ENCODE measurements at regions not wholly inside any gene's neighbourhood (a gene's known extent, or its start where the extent isn't known, plus 50 kb on each side); places are given as distances from the start of the nearest gene placed in this dataset.
A peak's percentile ranks its signal among the peaks of the same experiment; 100 is the strongest.
"Not testable (repeated sequence)": the region's sequence is repeated elsewhere in the genome, so short reads cannot be mapped to it uniquely, and the experiment has no call there.

DNA sequence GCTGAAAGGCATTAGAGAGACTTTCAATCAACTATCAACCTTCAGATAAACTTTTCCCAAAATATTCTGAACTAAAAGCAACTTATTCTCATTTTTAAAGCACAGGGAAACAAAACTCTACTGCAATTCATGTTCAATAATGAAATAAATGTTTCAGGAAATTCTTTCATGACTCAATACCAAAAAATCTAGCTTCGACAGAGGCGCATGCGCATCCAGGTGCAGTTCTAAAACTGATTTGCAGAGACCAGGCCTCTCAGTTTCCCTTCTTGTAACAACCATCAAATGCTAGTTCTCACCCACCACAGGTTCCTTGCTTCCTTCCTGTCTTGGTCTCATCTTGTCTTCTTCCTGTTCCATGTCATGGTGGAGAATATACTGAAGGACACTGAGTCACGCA, 55.3 kb upstream of the NRBF2 start:
- no peak for DNase-seq

DNA sequence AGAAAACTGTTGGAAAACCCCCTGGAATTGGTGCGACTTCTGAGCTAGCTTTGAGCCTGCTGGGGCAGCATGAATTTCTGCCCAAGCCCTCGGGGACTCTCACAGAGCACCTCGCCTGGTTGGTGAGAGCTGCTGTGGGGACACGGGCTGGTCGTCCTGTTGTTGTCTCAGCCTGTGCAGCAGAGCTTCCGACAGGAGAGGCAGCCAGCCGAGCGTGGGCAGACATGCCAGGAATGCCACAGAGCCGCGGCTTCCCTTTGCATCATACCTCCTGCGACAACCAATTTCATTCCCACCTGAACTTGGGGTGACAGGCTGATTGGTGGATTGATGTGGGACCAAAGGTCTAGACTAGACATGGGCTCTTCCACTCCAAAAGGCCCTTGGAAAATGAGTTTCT, 60.2 kb upstream of the NRBF2 start:
- DNase-seq: no peak

DNA sequence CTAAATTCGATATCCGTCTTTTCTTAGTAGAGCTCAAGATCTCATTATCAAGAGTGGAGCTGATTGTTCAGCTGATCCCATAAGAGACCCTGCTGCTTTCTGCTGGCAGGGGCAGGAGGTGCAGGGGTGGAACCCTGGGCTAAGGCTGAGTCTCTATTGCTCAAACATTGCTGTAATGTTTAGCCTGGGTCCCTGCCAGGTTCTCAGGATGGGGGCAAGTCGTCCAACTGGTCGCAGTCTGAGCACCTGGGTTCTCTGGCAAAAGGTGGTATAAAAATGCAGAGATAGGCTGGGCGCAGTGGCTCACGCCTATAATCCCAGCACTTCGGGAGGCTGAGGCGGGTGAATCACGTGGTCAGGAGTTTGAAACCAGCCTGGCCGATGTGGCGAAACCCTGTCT, 62.0 kb upstream of the NRBF2 start:
- no peak for DNase-seq

DNA sequence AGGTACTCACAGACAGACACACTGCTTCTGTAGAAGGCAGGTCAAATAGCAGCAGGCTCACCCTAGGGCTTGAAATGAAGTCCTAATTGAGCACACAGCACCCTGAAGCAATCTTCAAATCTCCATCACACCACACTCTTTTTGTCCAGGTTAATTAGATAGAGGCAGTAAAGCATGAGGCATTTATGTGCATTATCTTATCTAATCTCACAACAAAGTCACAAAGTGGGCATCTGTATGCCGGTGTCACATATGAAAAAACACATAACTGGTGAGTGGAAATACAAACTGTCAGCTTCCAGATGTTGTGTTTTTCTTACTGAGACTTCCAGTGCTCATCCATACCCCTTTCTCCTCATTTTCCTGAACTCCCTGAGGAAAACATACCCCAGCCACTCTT, 63.8 kb upstream of the NRBF2 start:
- DNase-seq: no peak

DNA sequence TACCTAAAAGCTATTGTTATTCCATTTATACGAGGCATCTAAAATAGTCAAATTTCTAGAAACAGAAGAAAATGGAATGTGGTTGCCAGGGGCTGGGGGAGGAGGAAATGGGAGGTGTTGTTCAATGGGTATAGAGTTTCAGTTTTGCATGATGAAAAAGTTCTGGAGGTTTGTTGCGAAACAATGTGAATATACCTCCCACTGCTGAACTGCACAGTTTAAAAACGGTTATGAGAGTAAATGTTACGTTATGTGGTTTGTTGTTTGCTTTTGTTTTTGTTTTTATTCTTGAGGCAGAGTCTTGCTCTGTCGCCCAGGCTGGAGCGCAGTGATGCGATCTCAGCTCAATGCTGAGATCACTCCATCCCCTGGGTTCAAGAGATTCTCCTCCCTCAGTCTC, 64.9 kb upstream of the NRBF2 start:
- DNase-seq: peak in 1 of 2 experiments; percentile 10

DNA sequence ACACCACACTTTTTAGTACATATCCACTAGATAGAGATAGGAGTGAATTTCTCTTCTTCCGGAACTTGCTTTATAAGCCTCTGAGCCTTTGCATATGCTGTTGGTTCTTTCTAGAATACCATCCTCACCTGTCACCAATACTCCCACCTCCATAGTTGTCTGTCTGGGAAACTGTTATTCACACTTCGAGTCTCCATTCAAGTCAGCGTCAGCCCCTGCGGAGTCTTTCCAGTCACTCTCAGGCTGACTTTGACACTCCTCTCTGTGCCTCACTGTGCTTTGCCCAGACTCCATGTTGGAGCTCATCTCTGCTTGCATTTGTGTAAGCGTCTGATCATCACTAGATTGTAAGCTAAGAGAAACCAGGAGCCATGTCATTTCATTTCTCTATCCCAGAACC, 66.5 kb upstream of the NRBF2 start:
- no peak for DNase-seq

DNA sequence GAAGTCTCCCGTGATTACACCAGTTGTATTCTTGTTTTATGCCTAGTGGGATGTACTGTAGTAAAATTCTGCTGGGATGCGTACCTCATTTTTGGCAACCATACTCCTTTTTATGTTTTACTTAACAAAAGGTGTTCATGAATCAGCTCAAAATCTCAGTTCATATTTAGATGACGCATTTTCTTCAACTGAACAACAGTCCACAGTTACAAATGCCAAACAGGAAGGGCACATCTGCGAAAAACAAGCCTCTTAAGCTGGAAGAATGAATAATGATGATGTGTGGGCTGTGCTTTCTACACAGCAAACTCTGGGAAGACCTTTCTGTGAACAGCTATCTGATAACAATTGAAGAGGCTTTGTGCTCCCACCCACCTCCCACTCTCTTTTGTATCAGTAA, 68.4 kb upstream of the NRBF2 start:
- no peak for DNase-seq

DNA sequence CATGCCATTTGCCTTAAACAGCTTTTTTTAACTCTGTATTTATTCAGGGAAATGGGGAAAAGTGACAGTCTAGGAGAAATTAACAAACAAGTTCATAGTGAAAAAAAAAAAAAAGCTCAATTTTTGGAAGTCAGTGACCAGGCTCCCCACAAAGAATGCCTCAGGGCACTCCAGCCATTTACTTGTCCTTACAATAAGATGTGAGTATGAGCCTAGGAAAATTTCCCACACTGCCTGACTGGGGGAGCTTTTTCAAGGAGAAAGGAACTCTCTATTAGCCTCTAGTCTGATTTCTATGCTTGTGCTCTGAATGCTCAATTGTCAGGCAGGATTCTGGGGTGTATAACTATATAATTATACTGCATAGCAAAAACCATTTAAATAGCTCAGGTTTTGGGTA, 74.9 kb upstream of the NRBF2 start:
- DNase-seq: no peak

DNA sequence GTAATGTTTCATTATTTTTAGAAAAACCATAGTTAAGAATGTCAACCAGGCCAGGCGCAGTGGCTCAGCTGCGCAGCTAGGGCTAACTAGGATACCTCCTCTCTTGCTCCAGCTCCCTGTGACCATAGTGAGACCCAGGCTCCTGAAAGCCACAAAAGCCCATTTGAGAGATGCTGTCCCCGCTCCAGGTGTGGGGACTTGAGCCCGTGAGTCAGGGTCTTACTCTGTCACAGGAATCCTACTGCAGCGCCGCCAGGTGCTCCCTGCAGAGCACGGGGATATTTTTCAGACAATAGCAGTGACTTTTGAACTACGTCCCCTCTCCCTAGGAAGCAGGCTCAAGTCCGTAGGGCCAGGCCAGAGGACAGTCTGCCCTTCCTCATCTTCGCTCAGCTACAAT, 75.6 kb upstream of the NRBF2 start:
- no peak for DNase-seq

DNA sequence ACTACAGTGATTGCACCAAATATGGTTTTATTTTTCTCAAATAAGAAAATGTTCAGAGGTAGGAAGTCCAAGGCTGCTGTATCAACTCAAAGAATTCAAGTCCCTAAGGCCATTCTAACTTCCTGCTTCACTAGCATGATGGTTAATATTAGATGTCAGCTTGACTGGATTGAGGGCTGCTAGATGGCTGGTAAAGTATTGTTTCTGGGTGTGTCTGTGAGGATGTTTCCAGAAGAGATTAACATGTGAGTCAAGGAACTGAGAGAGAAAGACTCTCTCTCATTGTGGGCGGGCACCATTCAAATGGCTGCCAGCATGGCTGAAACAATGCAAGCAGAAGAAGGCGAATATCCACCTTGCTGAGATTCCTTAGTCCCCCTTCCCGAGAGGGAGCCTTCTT, 77.4 kb upstream of the NRBF2 start:
- no peak for DNase-seq

DNA sequence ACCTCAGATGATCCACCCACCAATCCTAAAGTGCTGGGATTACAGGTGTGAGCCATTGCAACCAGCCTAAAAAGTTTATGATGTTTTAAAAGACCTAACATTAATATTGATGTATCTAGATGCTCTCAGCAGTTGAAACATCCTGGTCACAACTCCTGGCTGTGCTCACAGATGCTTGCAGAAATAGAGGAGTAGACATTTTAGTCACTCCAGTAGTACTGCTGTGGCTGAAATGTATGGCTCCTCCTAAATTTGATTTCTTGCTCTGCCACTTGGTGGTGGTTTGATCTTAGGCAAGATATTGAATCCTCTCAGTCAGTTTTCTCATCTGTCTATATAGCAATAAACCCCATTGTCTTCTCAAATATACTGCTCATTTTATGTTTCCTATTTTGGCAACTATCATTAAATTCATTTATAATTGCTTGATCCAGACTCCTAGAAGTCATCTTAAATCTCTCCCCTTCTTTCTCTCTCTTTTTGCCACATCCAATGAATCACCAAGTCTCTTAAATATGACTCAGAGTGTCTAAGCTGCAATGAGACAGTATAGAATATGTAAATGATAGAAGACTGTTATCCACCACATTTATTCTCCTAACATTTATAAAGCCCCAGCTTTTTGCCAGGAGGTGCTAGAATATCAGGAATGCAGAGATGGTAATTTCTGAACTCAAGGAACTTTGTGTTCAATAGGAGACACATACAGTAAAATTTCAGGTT, 78.1 kb upstream of the NRBF2 start:
- DNase-seq: no peak

DNA sequence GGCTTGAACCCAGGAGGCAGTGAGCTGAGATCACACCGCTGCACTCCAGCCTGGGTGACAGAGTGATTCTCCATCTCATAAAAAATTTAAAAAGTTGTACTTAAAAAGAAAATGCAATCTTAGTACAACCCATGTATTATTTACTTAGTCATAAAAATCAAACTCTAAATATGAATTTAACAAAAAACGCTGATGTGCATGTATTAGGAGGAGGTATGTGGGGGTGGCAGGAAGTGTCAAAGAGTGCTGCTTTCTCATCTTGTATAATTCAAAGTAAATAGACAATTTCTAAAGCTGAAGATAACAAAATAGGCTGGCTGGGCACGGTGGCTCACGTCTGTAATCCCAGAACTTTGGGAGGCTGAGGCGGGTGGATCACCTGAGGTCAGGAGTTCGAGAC, 81.0 kb upstream of the NRBF2 start:
- no peak for DNase-seq

DNA sequence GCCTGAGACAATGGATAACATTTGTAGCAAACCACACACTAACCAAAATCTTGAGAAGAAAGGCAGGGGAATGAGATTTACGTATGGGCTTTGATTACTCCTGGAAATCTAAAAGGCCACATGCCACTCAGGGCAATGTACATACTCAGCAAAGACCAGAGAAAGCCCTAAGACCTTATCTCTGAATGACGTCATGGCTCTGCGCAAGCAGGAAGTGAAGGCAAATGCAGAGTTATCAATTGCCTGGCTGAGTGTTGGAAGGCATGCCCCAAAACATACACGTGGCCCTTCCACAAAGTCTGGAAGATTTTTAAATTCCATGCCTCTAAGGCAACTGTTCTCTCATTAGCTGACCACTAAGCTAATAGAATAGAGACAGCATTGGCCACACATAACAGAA, 90.9 kb upstream of the NRBF2 start:
- DNase-seq: no peak

DNA sequence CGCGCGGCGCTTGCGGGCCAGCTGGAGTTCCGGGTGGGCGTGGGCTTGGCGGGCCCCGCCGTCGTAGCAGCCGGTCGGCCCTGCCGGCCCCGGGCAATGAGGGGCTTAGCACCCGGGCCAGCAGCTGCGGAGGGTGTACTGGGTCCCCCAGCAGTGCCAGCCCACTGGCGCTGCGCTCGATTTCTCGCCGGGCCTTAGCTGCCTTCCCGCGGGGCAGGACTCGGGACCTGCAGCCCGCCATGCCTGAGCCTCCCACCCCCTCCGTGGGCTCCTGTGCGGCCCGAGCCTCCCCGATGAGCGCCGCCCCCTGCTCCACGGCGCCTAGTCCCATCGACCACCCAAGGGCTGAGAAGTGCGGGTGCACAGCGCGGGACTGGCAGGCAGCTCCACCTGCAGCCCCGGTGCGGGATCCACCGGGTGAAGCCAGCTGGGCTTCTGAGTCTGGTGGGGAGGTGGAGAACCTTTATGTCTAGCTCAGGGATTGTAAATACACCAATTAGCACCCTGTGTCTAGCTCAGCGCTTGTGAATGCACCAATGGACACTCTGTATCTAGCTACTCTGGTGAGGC, 99.4 kb upstream of the NRBF2 start:
- not testable (repeated sequence) for DNase-seq

DNA sequence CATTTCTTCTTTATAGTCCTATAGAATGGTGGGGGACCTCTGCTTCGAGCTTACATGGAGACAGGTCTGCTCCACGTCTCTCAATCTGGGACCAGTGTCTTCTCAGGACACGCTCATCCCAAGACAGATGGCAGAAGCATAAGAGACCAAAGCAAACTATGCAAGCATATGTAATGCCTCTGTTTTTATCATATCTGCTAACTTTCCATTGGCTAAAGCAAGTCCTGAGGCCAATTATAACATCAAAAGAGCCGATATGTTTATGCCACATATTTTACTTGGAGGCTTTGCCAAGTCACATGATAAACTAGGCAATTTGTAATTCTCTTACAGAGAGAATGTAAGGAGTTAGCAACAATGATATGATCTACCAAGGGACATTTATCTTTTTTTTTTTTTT, 102.6 kb upstream of the NRBF2 start:
- DNase-seq: no peak

DNA sequence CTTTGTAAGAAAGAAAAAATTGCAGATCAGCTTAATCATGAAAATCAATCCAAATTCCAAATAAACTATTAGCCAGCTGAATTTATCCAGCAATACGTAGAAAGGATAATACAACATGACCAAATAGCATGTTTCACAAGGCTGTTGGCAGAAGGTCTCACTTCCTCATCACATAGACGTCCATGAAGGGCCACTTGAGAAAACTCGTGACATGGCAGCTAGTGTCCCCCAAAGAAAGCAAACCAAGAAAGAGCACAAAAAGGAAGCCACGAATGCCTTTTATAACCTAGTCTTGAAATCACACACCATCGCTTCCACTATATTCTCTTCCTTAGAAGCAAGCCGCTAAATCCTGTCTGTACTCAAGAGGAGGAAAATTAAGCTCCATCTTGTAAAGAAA, 105.6 kb upstream of the NRBF2 start:
- DNase-seq: no peak

DNA sequence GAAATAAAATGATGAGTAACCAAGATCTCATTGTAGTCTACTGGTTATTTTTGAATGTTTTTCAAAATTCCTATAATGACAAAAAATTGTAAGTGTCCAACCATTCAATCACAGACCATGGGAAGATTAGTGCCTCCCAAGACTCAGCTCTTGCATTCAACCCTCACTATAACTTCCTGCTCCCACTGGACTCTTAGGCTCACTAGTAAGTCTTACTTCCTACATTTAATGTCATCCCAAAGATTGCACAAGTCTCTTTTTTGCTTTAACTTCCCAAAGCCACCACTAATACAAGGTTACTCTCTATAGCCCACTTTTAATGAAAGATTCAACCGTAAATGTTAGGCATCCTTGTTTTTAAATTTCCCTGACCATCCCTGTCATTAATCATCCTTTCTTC, 111.9 kb upstream of the NRBF2 start:
- no peak for DNase-seq

DNA sequence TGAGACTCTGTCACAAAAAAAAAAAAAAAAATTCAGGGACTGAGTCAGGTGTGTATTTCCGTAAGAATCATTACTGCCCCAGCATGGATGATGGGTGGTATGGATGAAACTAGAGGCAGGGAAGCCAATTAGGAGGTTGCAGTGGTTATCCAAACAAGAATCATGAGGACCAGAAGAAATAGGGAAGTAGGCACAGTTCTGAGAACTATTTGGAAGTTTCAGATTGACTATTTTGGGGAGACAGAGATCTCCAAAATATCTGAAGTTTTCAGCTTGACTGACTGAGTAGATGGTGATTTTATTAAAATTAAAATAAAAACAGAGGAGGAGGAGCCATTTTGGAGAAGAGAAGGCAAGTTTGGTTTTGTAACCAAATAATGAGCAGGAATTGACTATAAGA, 119.4 kb upstream of the NRBF2 start:
- no peak for DNase-seq

DNA sequence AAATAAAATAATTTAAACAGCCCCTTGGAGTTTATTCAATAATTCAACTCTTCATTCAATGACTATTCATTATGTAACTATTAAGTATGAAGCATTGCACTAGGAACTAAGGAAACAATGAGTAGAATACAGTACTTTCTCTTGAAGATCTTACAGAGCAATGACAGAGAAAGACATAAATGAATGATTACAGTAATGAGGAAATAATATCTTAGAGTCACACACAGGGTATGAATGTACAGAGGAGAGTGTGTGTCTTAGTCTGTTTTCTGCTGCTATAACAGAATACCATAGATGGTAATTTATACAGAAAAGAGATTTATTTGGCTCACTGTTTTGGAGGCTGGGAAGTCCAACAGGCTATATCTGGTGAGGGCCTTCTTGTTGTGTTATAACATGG, 120.5 kb upstream of the NRBF2 start:
- DNase-seq: no peak

DNA sequence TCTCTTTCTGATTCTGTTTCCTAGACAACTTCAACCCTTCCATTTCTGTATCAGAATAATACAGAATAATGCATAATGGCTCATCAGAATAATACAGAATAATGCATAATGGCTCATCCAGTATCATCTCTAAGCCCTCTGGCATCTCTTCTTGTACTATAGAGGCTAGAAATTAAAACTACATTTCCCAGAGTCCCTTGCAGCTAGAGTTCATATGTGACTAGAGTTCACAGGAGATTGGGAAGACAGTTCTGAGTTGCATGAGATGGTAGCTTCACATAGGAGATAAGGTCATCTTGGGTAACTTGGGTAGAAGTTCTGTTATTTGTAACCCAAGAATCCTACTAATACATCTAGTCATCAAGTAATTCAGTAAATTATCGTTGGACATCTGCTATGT, 122.9 kb upstream of the NRBF2 start:
- DNase-seq: no peak

DNA sequence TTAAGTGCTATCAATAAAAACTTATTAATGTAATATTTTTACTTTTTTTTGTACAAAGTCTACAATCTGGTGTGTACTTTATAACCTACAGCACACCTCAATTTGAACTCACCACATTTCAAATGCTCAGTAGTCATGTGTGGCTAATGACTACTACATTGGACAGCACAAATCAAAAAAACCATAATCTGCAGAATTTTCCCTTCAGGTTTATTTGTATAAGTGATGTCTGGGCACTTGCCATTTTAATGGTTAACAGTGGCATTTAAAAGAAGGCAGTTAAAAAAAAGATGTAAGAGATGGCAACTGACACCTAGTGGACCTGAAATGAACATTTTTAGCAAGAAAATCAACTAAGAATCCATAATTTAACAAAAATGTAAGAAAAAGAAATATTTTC, 124.6 kb upstream of the NRBF2 start:
- DNase-seq: no peak

DNA sequence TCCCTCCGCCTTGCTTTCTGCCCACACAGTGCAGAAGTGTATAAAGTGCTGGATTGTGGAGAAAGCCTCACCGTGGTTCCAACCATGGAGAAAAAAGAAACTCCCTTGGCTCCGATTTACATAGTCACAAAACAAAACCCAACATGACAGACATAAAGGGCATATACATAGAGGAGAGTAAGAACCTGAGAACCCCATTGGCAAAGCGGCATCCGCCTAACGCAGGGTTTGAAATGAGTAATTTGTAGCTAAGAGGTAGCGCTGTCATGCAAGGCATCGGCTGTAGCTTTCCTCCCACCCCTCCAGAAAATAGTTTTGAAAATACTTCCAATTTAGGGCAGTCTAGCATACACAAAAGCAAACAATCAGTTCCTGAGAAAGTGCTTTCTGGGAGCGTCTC, 126.0 kb upstream of the NRBF2 start:
- DNase-seq: peak; percentile 15 to 23

DNA sequence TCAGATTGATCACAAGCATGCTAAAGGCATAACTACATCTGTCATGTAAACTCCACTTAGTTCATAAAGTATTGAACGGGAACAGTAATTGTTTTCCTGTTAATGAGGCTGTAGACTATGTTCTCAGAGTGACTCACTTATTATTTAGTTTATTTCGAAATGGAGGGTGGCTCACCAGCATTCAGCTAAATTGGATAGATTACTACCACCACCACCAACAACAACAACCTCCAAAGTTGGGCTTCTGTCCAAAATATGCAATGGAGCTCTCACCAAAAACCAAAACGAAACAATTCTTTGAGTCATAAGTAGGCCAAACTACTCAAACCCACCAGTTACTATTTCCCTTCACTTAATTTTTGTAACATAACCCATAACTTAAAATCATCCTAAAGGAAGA, 127.9 kb upstream of the NRBF2 start:
- DNase-seq: no peak

DNA sequence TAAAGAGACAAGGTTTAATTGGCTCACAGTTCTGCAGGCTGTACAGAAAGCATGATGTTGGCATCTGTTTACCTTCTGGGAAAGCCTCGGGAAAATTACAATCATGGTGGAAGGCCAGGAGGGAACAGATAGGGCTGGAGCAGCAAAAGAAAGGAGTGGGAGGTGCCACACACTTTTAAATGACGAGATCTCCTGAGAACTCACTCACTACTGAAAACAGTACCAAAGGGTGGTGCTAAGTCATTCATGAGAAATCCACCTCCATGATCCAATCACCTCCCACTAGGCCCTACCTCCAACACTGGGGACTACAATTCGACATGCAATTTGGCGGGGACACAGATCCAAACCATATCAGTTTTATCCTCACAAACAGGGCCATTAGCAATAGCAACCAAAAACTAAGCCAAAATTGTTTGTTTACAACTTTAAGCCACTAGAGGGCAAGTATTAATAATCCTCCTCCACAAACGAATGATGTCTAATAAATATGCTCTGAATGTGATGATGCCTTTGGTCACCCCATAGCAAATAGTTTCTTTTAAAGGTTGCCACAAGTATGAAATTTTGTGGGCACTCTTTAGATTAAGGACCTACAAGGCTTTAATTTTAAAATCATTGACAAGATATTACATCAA, 129.2 kb upstream of the NRBF2 start:
- no peak for DNase-seq

DNA sequence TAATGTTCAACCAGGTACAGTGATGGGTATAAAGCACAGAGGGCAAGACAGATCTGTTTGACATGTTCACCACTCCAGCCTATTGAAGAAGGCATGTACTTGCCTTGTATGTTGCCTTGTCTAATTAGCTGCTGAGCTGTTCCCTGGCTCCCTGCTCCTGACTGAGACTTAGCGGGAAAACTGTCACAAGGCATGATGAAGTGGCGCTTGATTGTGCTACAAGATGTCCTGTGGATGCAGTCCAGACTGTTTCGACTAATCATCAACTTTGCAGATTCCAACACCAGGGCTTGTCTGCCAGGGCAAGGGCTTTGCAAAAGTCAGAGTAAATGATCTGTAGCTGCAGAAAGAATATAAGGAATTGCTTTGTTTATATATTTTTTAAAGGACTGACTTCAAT, 136.2 kb upstream of the NRBF2 start:
- DNase-seq: no peak

Data from activated CD4-positive, alpha-beta T cell treated with anti-CD3 and anti-CD28 coated beads, Interleukin-2, amount 50 U/mL, for 48 hours (primary cell).